Adrenal gland (tissue), 5 donors: ENCODE measurements at regions not wholly inside any gene's neighbourhood (a gene's known extent, or its start where the extent isn't known, plus 50 kb on each side); places are given as distances from the start of the nearest gene placed in this dataset.

ENCODE experiments used
- CTCF ChIP-seq, 6 experiments: fragments of 450-650 bp in 4 of 6; fragments of 200-600 bp in 2 of 6; sonication (generic) in 1 of 6; IDR thresholded peaks; 1 replicate in 5 of 6; 2 replicates in 1 of 6; pipeline versions ENCODE4 v1.5.1 to v1.8.0; 2016 to 2021; ENCODE audit warnings: antibody characterized with exemption in 6 of 6, mild to moderate bottlenecking in 2 of 6, moderate library complexity in 1 of 6
- POLR2A ChIP-seq, 2 donors: fragments of 450-650 bp; IDR thresholded peaks; one replicate each; pipeline ENCODE4 v1.6.1; 2017; ENCODE audit warnings: antibody characterized with exemption in 2 of 2, mild to moderate bottlenecking in 2 of 2, moderate library complexity in 1 of 2
- donor health status: DM: no; HTN: no; CAD: no.

GRCh38 chr10:83960125-83960524 lies 179.2 kb upstream of the GHITM start:
- TF ChIP-seq CTCF (IDR thresholded peaks at IDR 0.05) (no peak), POLR2A (IDR thresholded peaks at IDR 0.05) (no peak)
